Adrenal gland (tissue), 5 donors: ENCODE measurements at regions not wholly inside any gene's neighbourhood (a gene's known extent, or its start where the extent isn't known, plus 50 kb on each side); places are given as distances from the start of the nearest gene placed in this dataset.

Experiments used
- POLR2A ChIP-seq, 2 donors: fragments of 450-650 bp; IDR thresholded peaks; one replicate each; pipeline ENCODE4 v1.6.1; 2017; ENCODE audit warnings: antibody characterized with exemption in 2 of 2, mild to moderate bottlenecking in 2 of 2, moderate library complexity in 1 of 2
- TF ChIP-seq, protein P1 (sequence below), 6 experiments: fragments of 450-650 bp in 4 of 6; fragments of 200-600 bp in 2 of 6; sonication (generic) in 1 of 6; IDR thresholded peaks; 1 replicate in 5 of 6; 2 replicates in 1 of 6; pipeline versions ENCODE4 v1.5.1 to v1.8.0; 2016 to 2021; ENCODE audit warnings: antibody characterized with exemption in 6 of 6, mild to moderate bottlenecking in 2 of 6, moderate library complexity in 1 of 6
- donor health status: DM: no; HTN: no; CAD: no.

DNA sequence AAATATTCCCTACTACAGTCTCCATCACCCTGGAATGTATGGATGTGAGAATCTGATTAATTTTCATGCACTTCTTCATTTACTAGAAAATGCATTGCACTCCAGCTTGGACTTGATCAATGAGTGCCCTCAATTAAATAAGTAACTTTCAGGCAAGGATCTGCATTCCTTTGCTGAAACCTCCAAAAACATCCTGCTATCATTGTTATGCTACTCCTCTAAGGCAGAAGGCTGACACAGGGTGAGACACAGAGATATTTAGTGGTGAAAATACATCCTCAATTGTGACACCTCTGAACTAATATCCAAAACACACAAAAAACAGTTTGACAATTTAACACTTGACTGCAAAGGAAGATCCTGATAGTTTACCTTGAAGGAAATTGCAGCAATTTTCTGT is 57.9 kb upstream of the CDH12 start:
- TF ChIP-seq, protein P1, sequence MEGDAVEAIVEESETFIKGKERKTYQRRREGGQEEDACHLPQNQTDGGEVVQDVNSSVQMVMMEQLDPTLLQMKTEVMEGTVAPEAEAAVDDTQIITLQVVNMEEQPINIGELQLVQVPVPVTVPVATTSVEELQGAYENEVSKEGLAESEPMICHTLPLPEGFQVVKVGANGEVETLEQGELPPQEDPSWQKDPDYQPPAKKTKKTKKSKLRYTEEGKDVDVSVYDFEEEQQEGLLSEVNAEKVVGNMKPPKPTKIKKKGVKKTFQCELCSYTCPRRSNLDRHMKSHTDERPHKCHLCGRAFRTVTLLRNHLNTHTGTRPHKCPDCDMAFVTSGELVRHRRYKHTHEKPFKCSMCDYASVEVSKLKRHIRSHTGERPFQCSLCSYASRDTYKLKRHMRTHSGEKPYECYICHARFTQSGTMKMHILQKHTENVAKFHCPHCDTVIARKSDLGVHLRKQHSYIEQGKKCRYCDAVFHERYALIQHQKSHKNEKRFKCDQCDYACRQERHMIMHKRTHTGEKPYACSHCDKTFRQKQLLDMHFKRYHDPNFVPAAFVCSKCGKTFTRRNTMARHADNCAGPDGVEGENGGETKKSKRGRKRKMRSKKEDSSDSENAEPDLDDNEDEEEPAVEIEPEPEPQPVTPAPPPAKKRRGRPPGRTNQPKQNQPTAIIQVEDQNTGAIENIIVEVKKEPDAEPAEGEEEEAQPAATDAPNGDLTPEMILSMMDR (IDR thresholded peaks at IDR 0.05) = no peak
- no peak for TF ChIP-seq POLR2A (IDR thresholded peaks at IDR 0.05)
